GM19025 (cell line): ENCODE measurements at regions not wholly inside any gene's neighbourhood (a gene's known extent, or its start where the extent isn't known, plus 50 kb on each side); places are given as distances from the start of the nearest gene placed in this dataset.
"Not testable (repeated sequence)": the region's sequence is repeated elsewhere in the genome, so short reads cannot be mapped to it uniquely, and the experiment has no call there.

Source experiments
- ATAC-seq: cut with Tn5 transposase; IDR thresholded peaks from one replicate; pipeline ENCODE4 v1.9.1; 2021; ENCODE audit warnings: mild to moderate bottlenecking, low read depth, moderate library complexity; ENCODE audit not compliant: unreplicated experiment

- ATAC-seq, result no peak
Measured at GRCh38 chr10:4282496-4282895, 497.5 kb upstream of the KLF6 start.

GRCh38 chr10:4281190-4281825 lies 496.3 kb upstream of the KLF6 start:
- ATAC-seq, result no peak

DNA sequence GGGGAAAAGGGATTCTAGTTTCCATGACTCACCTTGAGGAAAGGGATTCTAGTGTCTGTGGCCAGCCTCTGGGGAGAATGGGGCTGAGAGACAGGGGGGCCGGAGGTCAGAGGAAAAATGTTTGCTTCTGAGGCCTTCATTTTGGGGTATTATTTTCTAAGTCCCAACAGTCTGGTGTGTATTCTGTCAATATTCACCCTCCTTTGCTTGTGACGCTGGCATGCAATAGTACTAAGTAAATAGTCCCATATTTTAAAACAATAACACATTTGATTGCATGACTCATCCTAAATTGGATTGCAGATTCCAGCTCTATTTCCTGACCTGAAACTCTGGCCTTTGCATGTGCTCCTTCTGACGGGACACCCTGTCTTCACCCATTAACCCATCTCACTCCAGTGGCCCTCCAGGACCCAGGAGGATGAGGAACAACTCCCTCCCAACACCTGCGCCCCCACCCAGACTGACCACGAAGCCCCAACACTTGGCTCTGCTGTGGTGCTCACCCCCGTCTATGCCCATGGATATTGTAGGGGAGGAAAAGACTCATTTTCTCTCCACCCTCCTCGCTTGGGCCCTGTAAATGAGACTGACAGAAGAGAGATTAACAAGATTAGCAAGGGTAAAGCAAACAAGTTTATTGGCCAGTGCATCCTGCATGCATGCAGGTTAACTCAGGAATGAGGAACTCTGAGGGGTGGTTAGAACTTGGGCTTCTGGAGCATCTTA lies 495.6 kb upstream of the KLF6 start:
- no peak for ATAC-seq

DNA sequence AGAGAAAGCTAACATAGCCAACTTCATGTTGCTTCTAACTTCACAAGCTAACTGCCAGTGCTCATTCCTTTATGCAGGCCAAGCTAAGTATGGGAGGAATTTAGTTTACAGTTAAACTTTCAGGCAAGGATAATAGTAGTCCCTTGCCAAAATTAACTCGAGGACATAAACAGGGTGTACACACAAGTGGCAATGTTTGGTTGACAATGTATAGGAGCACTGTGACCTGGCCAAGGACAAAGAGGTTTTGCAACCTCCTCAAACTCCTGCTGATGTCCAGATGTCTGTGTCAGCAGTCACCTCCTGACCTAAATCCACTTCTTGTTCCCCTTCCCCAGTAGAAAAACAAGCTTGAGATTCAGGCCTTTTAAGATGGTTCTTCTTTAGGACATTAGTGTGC lies 494.6 kb upstream of the KLF6 start:
- ATAC-seq, result no peak

DNA sequence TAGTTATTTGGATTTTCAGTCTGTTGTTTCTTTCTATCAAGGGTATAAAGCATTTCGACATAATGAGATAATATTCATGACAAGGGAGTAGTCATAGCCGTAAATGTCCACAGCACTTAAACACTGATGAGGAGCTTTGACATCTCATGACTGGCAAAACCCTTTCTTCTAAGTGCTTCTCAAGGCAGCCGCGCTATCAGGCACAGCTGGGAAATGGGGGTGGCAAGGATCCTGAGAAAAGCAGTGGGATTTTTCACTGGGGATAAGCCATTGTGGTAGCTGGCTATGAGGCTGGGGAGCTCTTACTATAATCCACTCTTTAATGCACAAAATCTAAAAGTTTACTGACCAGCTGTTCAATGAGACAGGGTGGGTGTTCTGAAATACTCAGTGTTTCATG lies 493.2 kb upstream of the KLF6 start:
- no peak for ATAC-seq

DNA sequence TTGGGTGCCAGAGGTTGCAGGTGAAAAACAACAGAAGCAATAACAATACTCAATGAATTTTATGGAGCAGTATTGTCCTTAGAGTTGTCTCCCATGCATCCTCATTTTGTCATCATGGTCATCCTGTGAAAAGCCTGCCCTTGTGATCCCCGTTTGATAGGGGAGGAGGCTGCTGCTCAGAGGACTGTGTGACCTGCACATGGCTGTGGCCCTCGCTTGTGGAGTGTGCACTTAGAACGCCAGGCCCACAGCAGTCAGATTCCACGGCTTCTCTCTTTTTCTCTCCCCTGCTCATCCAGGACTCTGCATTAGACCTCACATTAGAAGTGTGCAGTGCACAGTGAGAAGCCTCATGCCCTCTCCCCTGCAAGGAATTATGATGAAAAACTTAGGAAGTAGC lies 491.1 kb upstream of the KLF6 start:
- ATAC-seq, result no peak

GRCh38 chr10:4274671-4275070 lies 489.7 kb upstream of the KLF6 start:
- ATAC-seq, result not testable (repeated sequence)

DNA sequence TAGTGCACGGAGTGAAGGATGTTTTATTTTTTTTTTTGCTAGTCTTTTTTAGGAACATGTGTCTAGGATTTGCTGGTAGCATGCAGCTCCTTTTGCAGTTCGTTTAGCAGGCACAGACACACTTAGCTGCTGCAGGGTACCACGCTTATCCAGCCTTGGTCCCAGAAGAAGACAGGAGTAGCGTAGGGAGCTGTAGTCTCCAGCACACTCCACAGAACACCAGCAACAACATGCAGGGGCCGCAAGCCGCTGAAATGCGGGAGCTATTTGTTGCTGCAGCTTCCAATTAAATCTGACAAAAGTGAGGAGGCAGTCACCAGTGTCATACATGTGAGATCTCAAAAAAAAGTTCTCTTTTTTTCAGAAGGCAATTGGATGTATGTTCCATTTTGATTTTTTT lies 486.2 kb upstream of the KLF6 start:
- no peak for ATAC-seq

DNA sequence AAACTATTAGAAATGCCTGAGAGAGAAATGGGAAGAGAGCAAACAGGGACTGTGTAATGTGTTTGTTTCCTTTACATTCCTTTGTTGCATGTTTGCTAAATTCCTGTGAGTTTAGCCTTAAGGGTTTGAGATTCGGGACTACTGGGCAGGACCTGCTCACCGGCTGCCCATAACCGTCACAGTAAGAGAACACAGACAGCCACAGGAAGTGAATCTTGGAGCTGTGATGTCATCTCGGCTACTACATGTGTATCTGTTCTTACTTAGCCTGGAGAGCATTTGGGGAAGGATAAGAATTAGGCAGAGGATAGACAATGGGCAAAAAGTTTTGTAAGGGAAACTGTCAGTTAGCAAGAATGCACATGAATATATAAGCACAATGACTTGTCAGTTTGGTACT lies 485.1 kb upstream of the KLF6 start:
- ATAC-seq, result no peak

DNA sequence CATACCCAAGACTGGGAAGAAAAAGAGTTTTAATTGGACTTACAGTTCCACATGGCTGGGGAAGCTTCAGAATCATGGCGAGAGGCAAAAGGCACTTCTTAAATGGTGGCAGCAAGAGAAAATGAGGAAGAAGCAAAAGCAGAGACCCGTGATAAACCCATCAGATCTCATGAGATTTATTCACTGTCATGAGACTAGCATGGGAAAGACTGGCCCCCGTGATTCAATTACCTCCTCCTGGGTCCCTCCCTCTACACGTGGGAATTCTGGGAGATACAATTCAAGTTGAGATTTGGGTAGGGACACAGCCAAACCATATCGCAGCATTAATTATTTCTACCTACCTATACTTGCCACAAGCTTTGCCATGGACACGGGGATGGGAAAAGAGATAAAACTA lies 483.5 kb upstream of the KLF6 start:
- not testable (repeated sequence) for ATAC-seq

GRCh38 chr10:4267086-4267773 lies 482.2 kb upstream of the KLF6 start:
- no peak for ATAC-seq

GRCh38 chr10:4266416-4267085 lies 481.5 kb upstream of the KLF6 start:
- no peak for ATAC-seq

GRCh38 chr10:4265964-4266363 lies 481.0 kb upstream of the KLF6 start:
- no peak for ATAC-seq

GRCh38 chr10:4264209-4264865 lies 479.3 kb upstream of the KLF6 start:
- no peak for ATAC-seq

- ATAC-seq, result no peak
Measured at GRCh38 chr10:4263601-4263921, 478.6 kb upstream of the KLF6 start.

DNA sequence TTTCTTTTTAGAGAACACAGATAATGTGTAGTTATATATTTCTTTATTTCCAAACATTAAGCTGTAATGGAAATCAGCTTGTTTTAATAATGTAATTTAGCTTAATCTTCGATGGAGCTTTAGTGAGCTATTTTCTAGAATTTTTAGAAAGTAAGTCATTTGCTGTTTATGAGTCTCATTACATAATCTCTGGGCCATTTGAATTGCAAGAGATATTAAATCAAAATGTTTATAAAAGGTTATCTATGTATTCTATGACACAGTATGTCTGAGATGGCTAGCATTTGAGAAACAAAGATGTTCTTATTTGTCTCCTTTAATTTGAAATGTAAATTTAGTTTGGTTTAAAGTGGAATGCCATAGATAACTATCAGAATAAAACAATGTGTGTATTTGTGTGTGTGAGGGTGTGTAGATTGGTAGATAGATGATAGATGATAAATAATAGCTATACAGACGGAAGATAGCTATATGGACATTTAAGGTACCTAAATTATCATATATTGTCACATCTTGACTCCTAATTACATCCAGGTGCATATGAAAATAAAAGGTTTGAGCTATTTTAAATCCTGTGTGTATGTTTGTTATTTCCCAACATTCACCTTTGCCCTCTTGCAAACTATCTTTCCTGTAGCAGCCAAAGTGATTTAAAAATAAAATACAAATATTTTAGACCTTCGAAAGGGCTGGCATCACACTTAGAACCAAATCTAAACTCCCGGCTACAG lies 478.0 kb upstream of the KLF6 start:
- no peak for ATAC-seq

GRCh38 chr10:4262449-4262848 lies 477.4 kb upstream of the KLF6 start:
- ATAC-seq, result no peak

GRCh38 chr10:4260483-4261124 lies 475.6 kb upstream of the KLF6 start:
- no peak for ATAC-seq

DNA sequence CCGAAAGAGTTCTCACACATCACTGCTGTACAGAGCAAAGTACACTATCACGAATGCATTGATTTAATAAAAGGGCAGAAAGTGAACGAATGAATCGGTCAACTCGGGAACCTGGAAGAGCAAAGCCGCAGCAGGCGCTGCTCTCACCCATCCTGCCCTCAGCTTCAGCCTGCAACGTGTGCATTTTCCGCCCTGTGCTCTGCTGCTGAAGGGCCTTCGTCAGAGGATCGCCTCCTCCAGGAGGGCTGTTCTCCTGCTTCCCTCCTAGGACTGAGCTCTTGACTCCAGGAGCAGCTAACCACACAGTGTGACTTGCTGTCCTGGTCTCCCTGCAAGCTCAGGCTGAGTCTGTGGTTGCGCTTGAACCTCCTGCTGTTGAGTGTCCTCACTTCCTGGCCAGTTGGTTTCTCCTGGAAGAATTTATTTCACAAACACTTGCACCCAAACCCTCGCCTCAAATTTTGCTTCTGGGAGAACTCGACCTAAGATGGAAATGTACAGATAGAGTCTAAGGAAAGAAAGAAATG lies 473.0 kb upstream of the KLF6 start:
- ATAC-seq, result no peak

- no peak for ATAC-seq
Measured at GRCh38 chr10:4256971-4257370, 472.0 kb upstream of the KLF6 start.
